Liver (tissue), 3 donors: ENCODE measurements at regions not wholly inside any gene's neighbourhood (a gene's known extent, or its start where the extent isn't known, plus 50 kb on each side); places are given as distances from the start of the nearest gene placed in this dataset.
"Not testable (repeated sequence)": the region's sequence is repeated elsewhere in the genome, so short reads cannot be mapped to it uniquely, and the experiment has no call there.

Experiments
- EGR1 ChIP-seq, 2 donors: IDR thresholded peaks; 2 replicates each; pipeline ENCODE4 v1.6.1; 2016 to 2018; ENCODE audit warnings: antibody characterized with exemption in 2 of 2, low read depth in 2 of 2
- GABPA ChIP-seq, 2 donors: IDR thresholded peaks in 1 of 2; conservative IDR thresholded peaks in 1 of 2; 2 replicates each; pipeline ENCODE4 v1.6.1; 2016; ENCODE audit warnings: antibody characterized with exemption in 2 of 2, mild to moderate bottlenecking in 1 of 2, moderate library complexity in 1 of 2
- HNF4A ChIP-seq, 2 donors: conservative IDR thresholded peaks; 2 replicates each; pipeline ENCODE4 v1.6.1; 2016; ENCODE audit warnings: antibody characterized with exemption in 2 of 2, mild to moderate bottlenecking in 2 of 2
- RAD21 ChIP-seq, 2 donors: IDR thresholded peaks; 2 replicates each; pipeline ENCODE4 v1.6.1; 2016; ENCODE audit warnings: antibody characterized with exemption in 2 of 2, mild to moderate bottlenecking in 2 of 2
- TAF1 ChIP-seq: conservative IDR thresholded peaks from 2 replicates; pipeline ENCODE4 v1.6.1; 2016; ENCODE audit warnings: antibody characterized with exemption, mild to moderate bottlenecking
- YY1 ChIP-seq: IDR thresholded peaks from 2 replicates; pipeline ENCODE4 v1.6.1; 2016; ENCODE audit warnings: antibody characterized with exemption, mild to moderate bottlenecking
- TF ChIP-seq, protein P1 (sequence below): fragments of 150-350 bp; IDR thresholded peaks from 2 replicates; pipeline ENCODE4 v1.5.1; 2017; ENCODE audit warnings: improper control_type of control experiment, low read depth, low read length; ENCODE audit not compliant: missing input control
- TF ChIP-seq, protein P2 (sequence below): IDR thresholded peaks from 2 replicates; pipeline ENCODE4 v1.6.1; 2016; ENCODE audit warnings: antibody characterized with exemption
- TF ChIP-seq, protein P3 (sequence below): IDR thresholded peaks from 2 replicates; pipeline ENCODE4 v1.6.1; 2016; ENCODE audit warnings: antibody characterized with exemption, mild to moderate bottlenecking
- donor health status: healthy.
- donor health status: healthy.

DNA sequence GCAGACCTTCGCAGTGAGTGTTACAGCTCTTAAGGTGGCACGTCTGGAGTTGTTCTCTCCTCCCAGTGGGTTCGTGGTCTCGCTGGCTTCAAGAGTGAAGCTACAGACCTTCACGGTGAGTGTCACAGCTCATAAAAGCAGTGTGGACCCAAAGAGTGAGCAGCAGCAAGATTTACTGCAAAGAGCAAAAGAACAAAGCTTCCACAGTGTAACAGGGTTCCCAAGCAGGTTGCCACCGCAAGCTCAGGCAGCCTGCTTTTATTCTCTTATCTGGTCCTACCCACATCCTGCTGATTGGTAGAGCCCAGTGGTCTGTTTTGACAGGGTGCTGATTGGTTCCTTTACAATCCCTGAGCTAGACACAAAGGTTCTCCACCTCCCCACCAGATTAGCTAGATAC lies 886.1 kb downstream of the KCNT2 start:
- TF ChIP-seq, protein P1, sequence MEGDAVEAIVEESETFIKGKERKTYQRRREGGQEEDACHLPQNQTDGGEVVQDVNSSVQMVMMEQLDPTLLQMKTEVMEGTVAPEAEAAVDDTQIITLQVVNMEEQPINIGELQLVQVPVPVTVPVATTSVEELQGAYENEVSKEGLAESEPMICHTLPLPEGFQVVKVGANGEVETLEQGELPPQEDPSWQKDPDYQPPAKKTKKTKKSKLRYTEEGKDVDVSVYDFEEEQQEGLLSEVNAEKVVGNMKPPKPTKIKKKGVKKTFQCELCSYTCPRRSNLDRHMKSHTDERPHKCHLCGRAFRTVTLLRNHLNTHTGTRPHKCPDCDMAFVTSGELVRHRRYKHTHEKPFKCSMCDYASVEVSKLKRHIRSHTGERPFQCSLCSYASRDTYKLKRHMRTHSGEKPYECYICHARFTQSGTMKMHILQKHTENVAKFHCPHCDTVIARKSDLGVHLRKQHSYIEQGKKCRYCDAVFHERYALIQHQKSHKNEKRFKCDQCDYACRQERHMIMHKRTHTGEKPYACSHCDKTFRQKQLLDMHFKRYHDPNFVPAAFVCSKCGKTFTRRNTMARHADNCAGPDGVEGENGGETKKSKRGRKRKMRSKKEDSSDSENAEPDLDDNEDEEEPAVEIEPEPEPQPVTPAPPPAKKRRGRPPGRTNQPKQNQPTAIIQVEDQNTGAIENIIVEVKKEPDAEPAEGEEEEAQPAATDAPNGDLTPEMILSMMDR, result not testable (repeated sequence)
- not testable (repeated sequence) for TF ChIP-seq HNF4A (conservative IDR thresholded peaks at IDR 0.05); RAD21 (IDR thresholded peaks at IDR 0.05); GABPA (IDR thresholded peaks at IDR 0.05 in 1 of 2, conservative IDR thresholded peaks at IDR 0.05 in 1 of 2); TAF1; YY1; EGR1 (IDR thresholded peaks at IDR 0.05; ENCODE audit: low read depth in 2 of 2)
- TF ChIP-seq, protein P2, sequence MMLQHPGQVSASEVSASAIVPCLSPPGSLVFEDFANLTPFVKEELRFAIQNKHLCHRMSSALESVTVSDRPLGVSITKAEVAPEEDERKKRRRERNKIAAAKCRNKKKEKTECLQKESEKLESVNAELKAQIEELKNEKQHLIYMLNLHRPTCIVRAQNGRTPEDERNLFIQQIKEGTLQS, result not testable (repeated sequence)
- TF ChIP-seq, protein P3, sequence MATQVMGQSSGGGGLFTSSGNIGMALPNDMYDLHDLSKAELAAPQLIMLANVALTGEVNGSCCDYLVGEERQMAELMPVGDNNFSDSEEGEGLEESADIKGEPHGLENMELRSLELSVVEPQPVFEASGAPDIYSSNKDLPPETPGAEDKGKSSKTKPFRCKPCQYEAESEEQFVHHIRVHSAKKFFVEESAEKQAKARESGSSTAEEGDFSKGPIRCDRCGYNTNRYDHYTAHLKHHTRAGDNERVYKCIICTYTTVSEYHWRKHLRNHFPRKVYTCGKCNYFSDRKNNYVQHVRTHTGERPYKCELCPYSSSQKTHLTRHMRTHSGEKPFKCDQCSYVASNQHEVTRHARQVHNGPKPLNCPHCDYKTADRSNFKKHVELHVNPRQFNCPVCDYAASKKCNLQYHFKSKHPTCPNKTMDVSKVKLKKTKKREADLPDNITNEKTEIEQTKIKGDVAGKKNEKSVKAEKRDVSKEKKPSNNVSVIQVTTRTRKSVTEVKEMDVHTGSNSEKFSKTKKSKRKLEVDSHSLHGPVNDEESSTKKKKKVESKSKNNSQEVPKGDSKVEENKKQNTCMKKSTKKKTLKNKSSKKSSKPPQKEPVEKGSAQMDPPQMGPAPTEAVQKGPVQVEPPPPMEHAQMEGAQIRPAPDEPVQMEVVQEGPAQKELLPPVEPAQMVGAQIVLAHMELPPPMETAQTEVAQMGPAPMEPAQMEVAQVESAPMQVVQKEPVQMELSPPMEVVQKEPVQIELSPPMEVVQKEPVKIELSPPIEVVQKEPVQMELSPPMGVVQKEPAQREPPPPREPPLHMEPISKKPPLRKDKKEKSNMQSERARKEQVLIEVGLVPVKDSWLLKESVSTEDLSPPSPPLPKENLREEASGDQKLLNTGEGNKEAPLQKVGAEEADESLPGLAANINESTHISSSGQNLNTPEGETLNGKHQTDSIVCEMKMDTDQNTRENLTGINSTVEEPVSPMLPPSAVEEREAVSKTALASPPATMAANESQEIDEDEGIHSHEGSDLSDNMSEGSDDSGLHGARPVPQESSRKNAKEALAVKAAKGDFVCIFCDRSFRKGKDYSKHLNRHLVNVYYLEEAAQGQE, result not testable (repeated sequence)
